GM18498 (cell line): ENCODE measurements at regions not wholly inside any gene's neighbourhood (a gene's known extent, or its start where the extent isn't known, plus 50 kb on each side); places are given as distances from the start of the nearest gene placed in this dataset.

Experiments used
- ATAC-seq: cut with Tn5 transposase; IDR thresholded peaks from one replicate; pipeline ENCODE4 v1.9.1; 2021; ENCODE audit warnings: mild to moderate bottlenecking, moderate library complexity; ENCODE audit not compliant: unreplicated experiment

GRCh38 chr3:159775372-159775961 lies 213.2 kb upstream of the IL12A start:
- ATAC-seq, result no peak

GRCh38 chr3:159776779-159777178 lies 211.9 kb upstream of the IL12A start:
- ATAC-seq, result no peak

GRCh38 chr3:159779883-159780282 lies 208.8 kb upstream of the IL12A start:
- no peak for ATAC-seq

- ATAC-seq, result no peak
Measured at GRCh38 chr3:159781867-159782266, 206.8 kb upstream of the IL12A start.

GRCh38 chr3:159782724-159783421 lies 205.8 kb upstream of the IL12A start:
- no peak for ATAC-seq

- peak; percentile 85 for ATAC-seq
Measured at GRCh38 chr3:159783780-159784742, 204.6 kb upstream of the IL12A start.

- no peak for ATAC-seq
Measured at GRCh38 chr3:159785273-159785708, 203.3 kb upstream of the IL12A start.

GRCh38 chr3:159786489-159787177 lies 202.0 kb upstream of the IL12A start:
- ATAC-seq, result no peak

GRCh38 chr3:159787178-159787574 lies 201.5 kb upstream of the IL12A start:
- ATAC-seq, result no peak

GRCh38 chr3:159787794-159788205 lies 200.8 kb upstream of the IL12A start:
- no peak for ATAC-seq

- ATAC-seq, result no peak
Measured at GRCh38 chr3:159788291-159788690, 200.3 kb upstream of the IL12A start.

GRCh38 chr3:159789017-159789416 lies 199.6 kb upstream of the IL12A start:
- ATAC-seq, result no peak

- no peak for ATAC-seq
Measured at GRCh38 chr3:159789742-159790635, 198.6 kb upstream of the IL12A start.

- ATAC-seq, result no peak
Measured at GRCh38 chr3:159791336-159791735, 197.3 kb upstream of the IL12A start.

GRCh38 chr3:159792070-159792469 lies 196.6 kb upstream of the IL12A start:
- no peak for ATAC-seq

- ATAC-seq, result no peak
Measured at GRCh38 chr3:159795042-159795441, 193.6 kb upstream of the IL12A start.

- no peak for ATAC-seq
Measured at GRCh38 chr3:159795681-159796175, 192.9 kb upstream of the IL12A start.

- no peak for ATAC-seq
Measured at GRCh38 chr3:159796226-159796625, 192.4 kb upstream of the IL12A start.

GRCh38 chr3:159796744-159797143 lies 191.9 kb upstream of the IL12A start:
- ATAC-seq, result no peak

- ATAC-seq, result no peak
Measured at GRCh38 chr3:159797771-159798170, 190.9 kb upstream of the IL12A start.
